H9 (cell line): ENCODE measurements at regions not wholly inside any gene's neighbourhood (a gene's known extent, or its start where the extent isn't known, plus 50 kb on each side); places are given as distances from the start of the nearest gene placed in this dataset.

Source experiments
- DNase-seq: peaks from one replicate; pipeline ENCODE4 v3.0.0-alpha.2; 2017
- H2AFZ ChIP-seq: one replicate; pipeline ENCODE4 v1.6.1; 2013; ENCODE audit warnings: mild to moderate bottlenecking, low read length, control low read depth, moderate library complexity
- H2AK5ac ChIP-seq: 2 replicates; pipeline ENCODE4 v1.6.1; 2013; ENCODE audit warnings: low read length, control low read depth, mixed read lengths; ENCODE audit not compliant: insufficient read length
- H2BK120ac ChIP-seq: one replicate; pipeline ENCODE4 v1.6.1; 2013; ENCODE audit warnings: low read depth, mild to moderate bottlenecking, low read length, control low read depth, inconsistent platforms; ENCODE audit not compliant: poor library complexity, severe bottlenecking
- H2BK12ac ChIP-seq: 2 replicates; pipeline ENCODE4 v1.6.1; 2013; ENCODE audit warnings: low read length, control low read depth, mixed read lengths, low read depth; ENCODE audit not compliant: insufficient read length
- H2BK15ac ChIP-seq: 2 replicates; pipeline ENCODE4 v1.6.1; 2013; ENCODE audit warnings: low read depth, low read length, control low read depth
- H2BK20ac ChIP-seq: one replicate; pipeline ENCODE4 v1.6.1; 2013; ENCODE audit warnings: low read depth, mild to moderate bottlenecking, low read length, control low read depth, inconsistent platforms; ENCODE audit not compliant: poor library complexity, severe bottlenecking
- H2BK5ac ChIP-seq: 2 replicates; pipeline ENCODE4 v1.6.1; 2013; ENCODE audit warnings: low read length, control low read depth, mixed read lengths; ENCODE audit not compliant: insufficient read length
- H3K14ac ChIP-seq: 2 replicates; pipeline ENCODE4 v1.6.1; 2013; ENCODE audit warnings: low read length, control low read depth; ENCODE audit not compliant: insufficient read depth
- H3K18ac ChIP-seq: 2 replicates; pipeline ENCODE4 v1.6.1; 2013; ENCODE audit warnings: low read depth, mild to moderate bottlenecking, mixed read lengths, low read length, control low read depth; ENCODE audit not compliant: insufficient read length
- H3K23ac ChIP-seq: 2 replicates; pipeline ENCODE4 v1.6.1; 2013; ENCODE audit warnings: low read length, control low read depth, mixed read lengths, low read depth; ENCODE audit not compliant: insufficient read length
- H3K23me2 ChIP-seq: 2 replicates; pipeline ENCODE4 v1.6.1; 2013; ENCODE audit warnings: low read depth, mild to moderate bottlenecking, mixed read lengths, low read length, control low read depth; ENCODE audit not compliant: insufficient read length, poor library complexity, severe bottlenecking
- H3K27ac ChIP-seq: 2 replicates; pipeline ENCODE4 v1.5.1; 2013; ENCODE audit warnings: low read length, control low read depth, mixed read lengths, low read depth; ENCODE audit not compliant: insufficient read length
- H3K27me3 ChIP-seq: 2 replicates; pipeline ENCODE4 v1.6.1; 2013; ENCODE audit warnings: low read length, control low read depth, inconsistent platforms; ENCODE audit not compliant: insufficient read depth
- H3K4ac ChIP-seq: 2 replicates; pipeline ENCODE4 v1.6.1; 2013; ENCODE audit warnings: low read depth, mild to moderate bottlenecking, control low read depth, inconsistent platforms, low read length, moderate library complexity
- H3K4me1 ChIP-seq: 2 replicates; pipeline ENCODE4 v1.6.1; 2013; ENCODE audit warnings: low read length, control low read depth, inconsistent platforms; ENCODE audit not compliant: insufficient read depth
- H3K4me2 ChIP-seq: 2 replicates; pipeline ENCODE4 v1.6.1; 2013; ENCODE audit warnings: low read length, control low read depth, mixed read lengths; ENCODE audit not compliant: insufficient read length, insufficient read depth
- H3K56ac ChIP-seq: 2 replicates; pipeline ENCODE4 v1.6.1; 2013; ENCODE audit warnings: low read depth, mild to moderate bottlenecking, mixed read lengths, low read length, control low read depth; ENCODE audit not compliant: insufficient read length
- H3K79me1 ChIP-seq: 2 replicates; pipeline ENCODE4 v1.6.1; 2013; ENCODE audit warnings: low read depth, mild to moderate bottlenecking, moderate library complexity, low read length, control low read depth, inconsistent platforms; ENCODE audit not compliant: insufficient read depth, poor library complexity, severe bottlenecking
- H3K79me2 ChIP-seq: 2 replicates; pipeline ENCODE4 v1.6.1; 2013; ENCODE audit warnings: low read length, control low read depth, inconsistent platforms; ENCODE audit not compliant: insufficient read depth
- H3K9ac ChIP-seq: 2 replicates; pipeline ENCODE4 v1.6.1; 2013; ENCODE audit warnings: low read length, control low read depth, mixed read lengths; ENCODE audit not compliant: insufficient read length; ENCODE audit errors: extremely low read depth
- H3K9me3 ChIP-seq: one replicate; pipeline ENCODE4 v1.6.1; 2013; ENCODE audit warnings: low read depth, low read length, inconsistent platforms; ENCODE audit not compliant: control insufficient read depth
- H3T11ph ChIP-seq: one replicate; pipeline ENCODE4 v1.6.1; 2013; ENCODE audit warnings: mild to moderate bottlenecking, low read length, control low read depth, inconsistent platforms
- H4K20me1 ChIP-seq: one replicate; pipeline ENCODE4 v1.6.1; 2013; ENCODE audit not compliant: control insufficient read depth, insufficient read length, insufficient read depth
- H4K5ac ChIP-seq: 2 replicates; pipeline ENCODE4 v1.6.1; 2013; ENCODE audit warnings: low read depth, mild to moderate bottlenecking, mixed read lengths, low read length, control low read depth; ENCODE audit not compliant: insufficient read length
- H4K8ac ChIP-seq: replicated peaks from 2 replicates; pipeline ENCODE4 v1.6.1; 2013; ENCODE audit warnings: low read length, control low read depth, mixed read lengths, low read depth; ENCODE audit not compliant: insufficient read length
- H4K91ac ChIP-seq: 2 replicates; pipeline ENCODE4 v1.6.1; 2013; ENCODE audit warnings: low read depth, mild to moderate bottlenecking, moderate library complexity, mixed read lengths, low read length, control low read depth; ENCODE audit not compliant: insufficient read length
- H3K27ac Mint-ChIP-seq, 3 experiments: 2 replicates in 2 of 3; 3 replicates in 1 of 3; pipeline ENCODE4 v1.8.0; 2020 to 2021; ENCODE audit warnings: mixed read lengths in 3 of 3, mild to moderate bottlenecking in 1 of 3, moderate library complexity in 1 of 3
- H3K27me3 Mint-ChIP-seq: 2 replicates; pipeline ENCODE4 v1.8.0; 2021; ENCODE audit warnings: low read depth, mild to moderate bottlenecking, moderate library complexity, mixed read lengths
- H3K36me3 Mint-ChIP-seq, 3 experiments: 2 replicates in 2 of 3; 3 replicates in 1 of 3; pipeline ENCODE4 v1.8.0; 2020 to 2021; ENCODE audit warnings: low read depth in 3 of 3, mixed read lengths in 3 of 3; ENCODE audit not compliant: insufficient read depth in 1 of 3
- H3K4me1 Mint-ChIP-seq, 2 experiments: 2 replicates each; pipeline ENCODE4 v1.8.0; 2020; ENCODE audit warnings: mixed read lengths in 2 of 2
- H3K4me3 Mint-ChIP-seq, 2 experiments: 2 replicates in 1 of 2; 3 replicates in 1 of 2; pipeline ENCODE4 v1.8.0; 2020 to 2021; ENCODE audit warnings: mild to moderate bottlenecking in 2 of 2, mixed read lengths in 2 of 2, moderate library complexity in 1 of 2
- H3K9me3 Mint-ChIP-seq, 2 experiments: 2 replicates in 1 of 2; 3 replicates in 1 of 2; pipeline ENCODE4 v1.8.0; 2020; ENCODE audit warnings: mild to moderate bottlenecking in 2 of 2, mixed read lengths in 2 of 2, moderate library complexity in 1 of 2
- CTCF ChIP-seq: fragments of 200-600 bp; sonication (generic); conservative IDR thresholded peaks from 3 replicates; pipeline ENCODE4 v1.8.0; 2021; ENCODE audit warnings: antibody characterized with exemption, mild to moderate bottlenecking
- WGBS: extraction: QIAGEN DNeasy Blood & Tissue Kit; methylation state at CpG from one replicate; pipeline ENCODE4 v1.1.7; 2013; ENCODE audit warnings: missing lambda C conversion rate, low lambda C conversion rate, mixed read lengths; ENCODE audit not compliant: insufficient read length; ENCODE audit errors: extremely low coverage; 5-methylcytosine and 5-hydroxymethylcytosine counted together

GRCh38 chr2:39606585-39606984 is 59.1 kb upstream of the TMEM178A start:
- Histone ChIP-seq H3K79me1 (no peaks in the 10 kb centered on the region), H2AK5ac (no peak overlapping the region), H3K27me3 (no peaks in the 10 kb centered on the region), H2BK12ac (no peak overlapping the region), H3K4me1 (peaks cover 3% of the 10 kb centered on the region; the same call in 1 of the 2 replicates), H2BK120ac (no peak overlapping the region), H3K56ac (no peak overlapping the region), H3K23me2 (no peaks in the 10 kb centered on the region), H3K23ac (no peak overlapping the region), H2BK20ac (no peak overlapping the region), H3K27ac (no peak overlapping the region), H2AFZ (no peak overlapping the region), H3K9ac (no peak overlapping the region), H3K18ac (no peak overlapping the region), H3T11ph (no peak overlapping the region), H4K8ac (no peak overlapping the region), H3K14ac (no peak overlapping the region), H2BK5ac (no peak overlapping the region), H4K91ac (no peak overlapping the region), H4K20me1 (no peaks in the 10 kb centered on the region), H3K79me2 (no peaks in the 10 kb centered on the region), H4K5ac (no peak overlapping the region), H2BK15ac (no peak overlapping the region), H3K4ac (no peak overlapping the region), H3K9me3 (no peaks in the 10 kb centered on the region), H3K4me2 (no peak overlapping the region)
- no peak for TF ChIP-seq CTCF
- H3K9me3 Mint-ChIP-seq: no peaks in the 10 kb centered on the region
- peaks cover 17 to 26% of the 10 kb centered on the region in 2 experiments for H3K4me1 Mint-ChIP-seq
- H3K4me3 Mint-ChIP-seq: no peak overlapping the region
- no peaks in the 10 kb centered on the region for H3K27me3 Mint-ChIP-seq
- WGBS: no CpG with 5 or more reads among the region's 4 CpGs
- no peak overlapping the region for H3K27ac Mint-ChIP-seq
- DNase-seq: peak; percentile 31
- no peaks in the 10 kb centered on the region for H3K36me3 Mint-ChIP-seq
